Uterus (tissue), 2 donors: ENCODE measurements at regions not wholly inside any gene's neighbourhood (a gene's known extent, or its start where the extent isn't known, plus 50 kb on each side); places are given as distances from the start of the nearest gene placed in this dataset.

Source experiments
- POLR2A ChIP-seq, 2 donors: fragments of 450-650 bp; IDR thresholded peaks; one replicate each; pipeline ENCODE4 v1.6.1; 2016; ENCODE audit warnings: antibody characterized with exemption in 2 of 2, mild to moderate bottlenecking in 1 of 2, moderate library complexity in 1 of 2
- TF ChIP-seq, protein P1 (sequence below), 4 experiments: fragments of 200-600 bp in 2 of 4; fragments of 450-650 bp in 2 of 4; sonication (generic) in 2 of 4; IDR thresholded peaks; one replicate each; pipeline ENCODE4 v1.5.1; 2016 to 2019; ENCODE audit warnings: antibody characterized with exemption in 4 of 4, mild to moderate bottlenecking in 2 of 4, moderate library complexity in 1 of 4

DNA sequence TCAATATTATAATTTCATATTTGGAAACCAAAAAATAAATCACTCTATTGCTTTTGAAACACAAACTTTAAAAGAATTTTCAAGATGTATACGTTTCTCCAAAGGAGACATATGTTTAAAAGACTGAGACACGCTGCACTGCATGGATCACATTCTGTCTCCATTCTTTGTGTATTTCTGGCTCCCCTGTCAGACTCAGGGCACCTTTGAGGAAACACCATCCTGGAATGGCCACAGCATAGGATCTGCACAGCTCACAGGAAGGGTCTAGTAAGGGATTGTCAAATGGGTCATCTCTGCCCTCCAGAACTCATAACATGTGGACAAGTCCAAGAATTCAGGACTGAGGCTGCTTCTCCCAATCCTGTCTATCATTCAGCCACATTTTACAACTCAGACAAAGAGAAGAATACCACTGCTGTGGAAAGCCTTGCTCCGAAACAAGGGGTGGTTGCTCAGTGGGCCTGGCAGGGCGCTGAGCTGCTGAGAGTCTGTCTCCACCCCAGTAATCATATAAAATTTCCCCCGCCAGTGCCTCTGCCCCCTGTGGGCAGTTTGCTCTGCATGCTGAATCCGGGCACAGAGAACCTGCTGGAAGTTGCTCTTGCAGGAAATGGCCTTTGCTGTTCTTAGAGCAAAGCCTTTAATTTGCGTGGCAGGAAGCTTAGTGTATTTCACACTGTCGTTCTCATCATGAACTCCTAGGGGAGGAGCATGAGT lies 85.3 kb upstream of the KLHL29 start:
- TF ChIP-seq POLR2A (IDR thresholded peaks at IDR 0.05): no peak
- TF ChIP-seq, protein P1, sequence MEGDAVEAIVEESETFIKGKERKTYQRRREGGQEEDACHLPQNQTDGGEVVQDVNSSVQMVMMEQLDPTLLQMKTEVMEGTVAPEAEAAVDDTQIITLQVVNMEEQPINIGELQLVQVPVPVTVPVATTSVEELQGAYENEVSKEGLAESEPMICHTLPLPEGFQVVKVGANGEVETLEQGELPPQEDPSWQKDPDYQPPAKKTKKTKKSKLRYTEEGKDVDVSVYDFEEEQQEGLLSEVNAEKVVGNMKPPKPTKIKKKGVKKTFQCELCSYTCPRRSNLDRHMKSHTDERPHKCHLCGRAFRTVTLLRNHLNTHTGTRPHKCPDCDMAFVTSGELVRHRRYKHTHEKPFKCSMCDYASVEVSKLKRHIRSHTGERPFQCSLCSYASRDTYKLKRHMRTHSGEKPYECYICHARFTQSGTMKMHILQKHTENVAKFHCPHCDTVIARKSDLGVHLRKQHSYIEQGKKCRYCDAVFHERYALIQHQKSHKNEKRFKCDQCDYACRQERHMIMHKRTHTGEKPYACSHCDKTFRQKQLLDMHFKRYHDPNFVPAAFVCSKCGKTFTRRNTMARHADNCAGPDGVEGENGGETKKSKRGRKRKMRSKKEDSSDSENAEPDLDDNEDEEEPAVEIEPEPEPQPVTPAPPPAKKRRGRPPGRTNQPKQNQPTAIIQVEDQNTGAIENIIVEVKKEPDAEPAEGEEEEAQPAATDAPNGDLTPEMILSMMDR (IDR thresholded peaks at IDR 0.05): no peak
